Ovary (tissue), 3 donors: ENCODE measurements at regions not wholly inside any gene's neighbourhood (a gene's known extent, or its start where the extent isn't known, plus 50 kb on each side); places are given as distances from the start of the nearest gene placed in this dataset.

ENCODE experiments used
- EP300 ChIP-seq: sonication (generic); formaldehyde crosslinking; IDR thresholded peaks from one replicate; pipeline ENCODE4 v1.6.1; 2017; ENCODE audit warnings: antibody characterized with exemption
- POLR2A ChIP-seq: fragments of 450-650 bp; IDR thresholded peaks from one replicate; pipeline ENCODE4 v1.6.1; 2017; ENCODE audit warnings: antibody characterized with exemption, mild to moderate bottlenecking, moderate library complexity
- TF ChIP-seq, protein P1 (sequence below), 3 donors: fragments of 450-650 bp in 2 of 3; fragments of 200-600 bp in 1 of 3; IDR thresholded peaks; one replicate each; pipeline versions ENCODE4 v1.5.1 to v1.8.0; 2016 to 2022; ENCODE audit warnings: antibody characterized with exemption in 3 of 3, mild to moderate bottlenecking in 1 of 3
- donor health status: DM: no; HTN: no; CAD: no.

DNA sequence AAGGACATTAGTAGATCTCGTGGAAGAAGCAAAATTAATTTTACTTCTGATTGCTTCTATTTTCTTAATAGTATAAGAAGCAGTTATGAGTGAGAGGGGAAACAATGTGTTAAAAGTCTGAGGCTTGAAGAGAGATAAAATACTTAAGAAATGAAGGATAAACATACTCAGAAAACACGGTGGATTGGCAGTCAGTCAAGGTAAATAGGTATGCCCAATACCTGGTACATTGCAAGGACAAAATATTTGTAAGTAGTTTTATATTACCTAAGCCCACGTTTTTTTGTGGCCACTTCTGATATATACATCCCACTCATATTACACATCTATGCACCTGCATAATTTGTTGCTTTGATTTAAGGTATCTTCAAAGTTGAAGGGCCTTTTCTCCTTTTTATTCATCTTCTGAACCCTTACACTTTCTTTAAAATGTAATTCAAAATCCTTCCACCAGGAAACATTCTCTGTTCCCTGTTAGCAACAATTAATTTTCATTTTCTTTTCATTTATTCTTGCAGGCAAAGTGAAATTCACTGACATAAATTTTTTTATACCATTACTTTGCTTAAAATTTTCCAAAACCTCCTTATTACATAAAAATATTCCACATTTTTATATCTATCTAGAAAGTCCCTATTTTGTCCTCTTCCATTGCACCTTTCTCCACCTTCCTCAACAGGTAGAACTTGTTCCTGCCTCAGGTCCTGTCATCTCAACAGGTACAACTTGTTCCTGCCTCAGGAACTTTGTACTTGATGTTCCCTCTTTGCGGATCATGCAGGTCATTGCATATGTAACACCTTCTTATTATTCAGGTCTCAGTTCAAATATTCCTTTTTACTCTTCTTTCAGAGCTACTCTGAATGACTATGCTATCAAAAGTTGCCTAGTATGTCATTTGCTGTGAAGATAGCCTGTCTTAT lies 755.7 kb upstream of the ALCAM start:
- TF ChIP-seq, protein P1, sequence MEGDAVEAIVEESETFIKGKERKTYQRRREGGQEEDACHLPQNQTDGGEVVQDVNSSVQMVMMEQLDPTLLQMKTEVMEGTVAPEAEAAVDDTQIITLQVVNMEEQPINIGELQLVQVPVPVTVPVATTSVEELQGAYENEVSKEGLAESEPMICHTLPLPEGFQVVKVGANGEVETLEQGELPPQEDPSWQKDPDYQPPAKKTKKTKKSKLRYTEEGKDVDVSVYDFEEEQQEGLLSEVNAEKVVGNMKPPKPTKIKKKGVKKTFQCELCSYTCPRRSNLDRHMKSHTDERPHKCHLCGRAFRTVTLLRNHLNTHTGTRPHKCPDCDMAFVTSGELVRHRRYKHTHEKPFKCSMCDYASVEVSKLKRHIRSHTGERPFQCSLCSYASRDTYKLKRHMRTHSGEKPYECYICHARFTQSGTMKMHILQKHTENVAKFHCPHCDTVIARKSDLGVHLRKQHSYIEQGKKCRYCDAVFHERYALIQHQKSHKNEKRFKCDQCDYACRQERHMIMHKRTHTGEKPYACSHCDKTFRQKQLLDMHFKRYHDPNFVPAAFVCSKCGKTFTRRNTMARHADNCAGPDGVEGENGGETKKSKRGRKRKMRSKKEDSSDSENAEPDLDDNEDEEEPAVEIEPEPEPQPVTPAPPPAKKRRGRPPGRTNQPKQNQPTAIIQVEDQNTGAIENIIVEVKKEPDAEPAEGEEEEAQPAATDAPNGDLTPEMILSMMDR (IDR thresholded peaks at IDR 0.05), result no peak
- no peak for TF ChIP-seq POLR2A
- no peak for TF ChIP-seq EP300
